ENCODE measurements at regions not wholly inside any gene's neighbourhood (a gene's known extent, or its start where the extent isn't known, plus 50 kb on each side); places are given as distances from the start of the nearest gene placed in this dataset.

- FAIRE-seq: no peak
Measured at GRCh38 chr13:80235166-80235966, 105.6 kb downstream of the SPRY2 start.

DNA sequence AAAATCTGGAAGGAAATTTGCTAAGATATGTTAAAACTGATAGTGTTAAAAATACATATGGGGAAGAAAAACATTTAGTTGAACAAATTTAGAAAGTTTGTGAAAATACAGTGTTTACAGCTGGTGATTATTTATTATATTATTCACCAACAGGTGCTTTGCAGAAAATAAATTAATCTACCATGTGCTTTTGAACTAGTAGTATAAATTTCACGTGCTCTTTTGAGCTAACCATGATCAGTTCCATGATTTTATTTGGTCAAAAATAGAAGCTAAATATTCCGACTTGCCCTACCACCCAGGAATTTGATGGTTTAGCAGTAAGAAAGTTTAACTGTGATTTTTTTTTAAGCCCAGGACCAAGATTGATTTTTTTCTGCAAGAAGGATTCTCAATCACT lies 113.3 kb downstream of the SPRY2 start:
- FAIRE-seq: no peak

GRCh38 chr13:80226645-80227044 lies 114.3 kb downstream of the SPRY2 start:
- FAIRE-seq: no peak

GRCh38 chr13:80224468-80224867 lies 116.5 kb downstream of the SPRY2 start:
- peak; percentile 80 for FAIRE-seq

- FAIRE-seq: no peak
Measured at GRCh38 chr13:80217614-80218456, 123.1 kb downstream of the SPRY2 start.

- FAIRE-seq: peak; percentile 91
Measured at GRCh38 chr13:80215368-80215767, 125.6 kb downstream of the SPRY2 start.

DNA sequence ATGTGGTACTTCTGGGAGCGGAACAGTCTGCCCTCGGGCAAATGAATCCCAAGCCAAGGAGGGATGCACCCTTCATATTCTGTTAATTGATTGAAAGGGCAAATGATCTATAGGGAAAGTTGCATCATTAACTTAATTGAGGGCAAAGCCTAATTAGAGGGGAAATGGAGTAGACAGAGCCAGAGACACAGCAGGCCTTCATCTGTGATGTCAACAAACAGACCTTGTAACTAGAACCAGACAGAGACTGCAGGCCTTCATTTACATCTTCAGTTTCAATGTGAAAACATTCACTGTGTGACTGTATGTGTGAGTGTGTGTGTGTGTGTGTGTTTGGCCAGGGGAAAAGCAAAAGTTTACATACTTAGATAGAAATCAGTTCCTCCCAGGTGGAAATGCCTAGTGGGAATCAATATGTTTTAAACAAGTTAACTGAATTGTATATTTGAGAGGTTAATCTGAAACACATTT lies 126.4 kb downstream of the SPRY2 start:
- FAIRE-seq: no peak

DNA sequence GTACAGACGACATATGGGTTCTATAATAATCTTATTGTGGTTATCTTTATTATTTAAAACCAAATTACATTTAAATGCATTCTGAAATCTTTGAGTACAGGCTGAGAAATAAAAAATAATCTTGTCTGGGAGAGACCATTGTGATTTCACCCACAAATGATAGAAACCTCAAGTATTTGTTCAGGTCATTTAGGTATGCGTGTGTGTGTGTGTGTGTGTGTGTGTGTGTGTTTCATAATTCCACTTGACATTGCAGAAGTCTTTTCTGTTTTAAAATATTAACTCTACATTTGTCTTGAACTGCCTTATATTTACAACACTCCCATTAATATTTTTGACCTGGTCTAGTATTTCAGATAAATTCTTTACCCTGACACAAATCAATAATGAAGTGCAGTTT lies 126.9 kb downstream of the SPRY2 start:
- no peak for FAIRE-seq

- no peak for FAIRE-seq
Measured at GRCh38 chr13:80213201-80213600, 127.7 kb downstream of the SPRY2 start.

DNA sequence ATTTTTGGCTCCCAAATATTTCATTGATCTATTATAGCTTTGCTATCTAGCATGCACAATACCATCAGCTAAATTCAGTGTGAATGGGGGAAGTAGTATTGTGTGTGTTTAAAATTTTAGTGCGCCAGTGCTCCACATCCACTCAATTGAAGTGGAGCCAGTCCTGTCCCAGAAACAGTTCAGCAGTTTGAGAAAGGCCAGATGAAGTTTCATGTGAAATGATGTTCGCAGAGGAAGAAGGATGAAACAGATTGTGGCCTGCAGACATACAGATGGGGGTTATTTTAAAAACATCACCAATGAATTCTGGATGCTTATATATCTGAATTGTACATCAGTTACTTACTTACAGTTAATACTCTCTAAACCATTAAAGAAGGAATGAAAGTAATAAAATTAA lies 129.4 kb downstream of the SPRY2 start:
- no peak for FAIRE-seq

DNA sequence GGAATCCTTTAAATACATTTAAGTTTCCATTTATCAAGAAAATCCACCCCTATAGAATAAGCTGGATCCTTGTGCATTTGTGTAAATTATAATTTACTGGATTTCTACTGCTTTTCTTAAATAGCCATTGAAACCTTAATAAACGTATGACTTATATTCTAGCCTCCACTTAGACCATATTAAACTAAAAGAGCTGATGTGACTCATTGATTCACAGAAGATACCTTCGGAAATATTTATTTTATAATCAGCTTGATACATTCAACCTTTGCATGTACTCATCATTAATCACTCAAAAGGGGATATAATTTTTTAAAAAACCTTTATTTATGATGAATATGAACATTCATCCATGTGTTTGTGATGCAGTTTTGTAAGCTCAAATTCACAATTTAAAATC lies 136.3 kb downstream of the SPRY2 start:
- no peak for FAIRE-seq

DNA sequence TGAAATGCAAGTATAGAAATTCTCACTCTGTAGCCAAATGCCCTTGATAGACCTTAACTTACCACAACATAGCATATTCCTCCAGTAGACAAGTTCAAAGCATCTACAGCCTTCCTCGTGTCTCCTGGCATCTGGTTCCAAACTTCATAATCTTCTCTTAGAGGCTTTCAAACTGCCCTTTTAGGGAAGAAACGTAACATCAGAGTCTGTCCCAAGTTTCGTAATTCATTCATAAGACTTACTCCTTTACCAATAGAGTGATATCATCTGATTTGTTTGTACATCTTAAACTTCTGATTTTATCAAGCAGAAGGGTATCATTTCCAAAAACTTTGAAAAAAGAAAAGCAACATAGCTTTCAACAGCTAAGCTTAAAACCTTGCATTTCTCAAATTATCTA lies 137.4 kb downstream of the SPRY2 start:
- FAIRE-seq: no peak

DNA sequence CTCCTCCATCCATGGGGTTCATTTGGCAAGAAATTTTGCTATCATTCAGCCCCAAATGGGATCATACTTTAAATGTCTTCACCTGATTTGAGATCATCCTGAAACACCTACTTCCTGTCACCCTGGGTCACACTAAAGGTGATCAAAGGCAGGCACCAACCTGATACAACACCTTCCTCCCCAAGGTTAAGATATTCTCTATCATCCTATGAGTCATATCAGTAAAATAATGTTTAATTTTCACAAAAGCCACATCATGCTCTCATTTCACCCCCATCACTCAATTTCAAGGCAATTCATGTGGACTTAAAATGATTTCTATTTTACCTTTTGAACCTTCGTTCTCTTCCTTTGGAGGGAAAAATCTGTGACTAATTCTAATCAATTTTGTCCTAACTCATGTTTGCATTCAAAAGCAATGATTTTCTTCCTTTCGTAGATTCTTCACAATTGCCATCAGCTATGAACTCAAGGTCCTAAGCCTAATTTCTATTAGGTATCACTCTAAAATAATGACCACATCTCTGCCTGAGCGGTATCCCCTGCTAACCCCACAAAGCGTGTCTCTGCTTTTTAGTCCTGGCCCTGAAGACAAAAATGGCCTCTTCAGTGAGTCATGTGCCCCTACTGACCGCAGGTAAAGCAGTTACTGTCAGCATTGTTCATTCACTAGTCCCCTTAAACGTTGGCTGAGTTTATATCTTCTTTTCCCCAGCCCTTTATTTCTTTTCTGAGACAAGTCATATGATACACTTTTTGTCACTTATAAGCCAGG lies 139.0 kb downstream of the SPRY2 start:
- FAIRE-seq: no peak

DNA sequence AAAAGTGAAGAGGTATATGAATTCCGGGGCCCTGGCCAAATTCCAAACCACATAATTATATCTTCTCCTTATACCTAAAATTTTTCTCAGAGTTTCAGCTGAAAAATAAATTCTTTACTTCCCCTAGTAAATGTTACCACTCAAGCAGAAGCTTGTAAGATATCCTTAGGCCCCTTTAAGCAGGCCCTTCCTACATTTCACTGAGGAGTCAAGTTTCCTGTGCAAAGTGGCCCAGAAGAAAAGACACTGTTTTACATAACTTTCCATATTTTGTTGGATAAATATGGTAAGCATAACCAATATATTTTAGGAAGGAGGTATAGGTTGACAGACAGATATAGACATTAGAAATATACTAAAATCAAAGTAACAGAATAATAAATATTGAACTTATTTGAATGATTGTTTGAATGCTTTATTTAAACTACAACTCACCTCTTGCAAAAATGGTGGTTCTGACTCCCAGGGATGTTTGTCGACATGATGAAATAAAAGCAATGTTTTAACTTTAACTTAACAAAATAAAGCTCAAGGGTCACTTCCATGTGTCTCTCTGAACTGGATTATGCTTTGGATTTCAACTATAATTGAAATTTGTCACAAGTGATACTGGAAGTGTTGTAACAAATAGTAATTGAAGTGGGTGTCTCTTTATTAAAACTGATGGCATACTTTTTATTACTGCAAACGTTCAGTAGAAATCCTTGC lies 141.2 kb downstream of the SPRY2 start:
- no peak for FAIRE-seq

DNA sequence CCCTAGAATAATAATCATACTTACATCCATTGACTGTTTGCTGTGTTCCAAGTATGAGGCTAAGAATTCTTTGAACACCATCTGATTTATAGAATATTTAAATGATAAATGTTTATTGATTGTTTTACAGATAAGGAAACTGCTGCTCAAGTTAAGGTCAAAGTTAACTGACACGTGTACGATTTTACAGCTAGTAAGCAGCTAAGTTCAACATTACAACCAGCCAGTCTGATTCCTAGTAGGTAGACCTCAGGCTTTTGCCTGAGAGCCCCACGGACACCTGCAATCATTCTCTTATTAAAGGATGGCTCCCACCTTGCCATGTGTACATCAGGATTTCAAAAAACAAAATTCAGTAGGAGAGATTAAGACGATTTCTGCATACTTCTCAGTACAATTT lies 141.9 kb downstream of the SPRY2 start:
- no peak for FAIRE-seq

DNA sequence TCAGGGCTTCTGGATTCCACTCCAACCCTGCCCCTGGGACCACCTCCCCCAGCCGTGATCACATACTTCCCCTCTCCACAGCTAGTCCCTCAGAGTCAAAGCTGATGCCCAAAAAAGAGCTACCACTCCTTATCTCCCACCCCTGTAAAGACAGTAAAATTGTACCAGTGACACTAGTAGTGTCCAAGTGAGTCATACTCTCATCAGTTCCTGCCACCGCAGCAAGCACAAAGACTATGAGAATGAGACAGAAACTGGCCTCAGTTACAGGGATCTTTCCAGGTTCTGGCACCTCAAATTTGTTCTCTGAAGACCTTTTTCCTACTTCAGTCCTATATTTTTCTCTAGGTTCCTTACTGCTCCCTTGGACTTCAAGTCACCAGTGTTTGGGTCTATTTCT lies 144.2 kb downstream of the SPRY2 start:
- no peak for FAIRE-seq

DNA sequence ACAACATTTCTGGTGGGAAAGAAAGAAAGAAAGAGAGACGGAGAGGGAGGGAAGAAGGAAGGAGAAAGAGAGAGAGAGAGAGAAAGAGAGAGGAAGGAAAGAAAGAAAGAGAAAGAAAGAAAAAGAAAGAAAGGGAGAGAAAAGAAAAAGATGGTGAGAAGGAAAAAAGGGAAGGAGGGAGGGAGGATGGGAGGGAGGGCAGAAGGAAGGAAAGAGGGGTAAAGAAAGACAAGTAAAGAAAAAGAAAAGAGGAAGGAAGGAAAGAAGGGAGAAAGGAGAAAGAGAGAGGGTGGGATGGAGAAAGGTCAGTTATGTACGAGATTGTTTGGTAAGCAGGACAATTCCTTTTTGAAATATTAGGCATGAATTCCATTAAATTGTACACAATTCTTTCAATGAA lies 145.3 kb downstream of the SPRY2 start:
- no peak for FAIRE-seq

- FAIRE-seq: no peak
Measured at GRCh38 chr13:80189889-80190597, 150.9 kb downstream of the SPRY2 start.

- FAIRE-seq: no peak
Measured at GRCh38 chr13:80180740-80181355, 160.1 kb downstream of the SPRY2 start.

GRCh38 chr13:80177327-80177726 lies 163.6 kb downstream of the SPRY2 start:
- no peak for FAIRE-seq

DNA sequence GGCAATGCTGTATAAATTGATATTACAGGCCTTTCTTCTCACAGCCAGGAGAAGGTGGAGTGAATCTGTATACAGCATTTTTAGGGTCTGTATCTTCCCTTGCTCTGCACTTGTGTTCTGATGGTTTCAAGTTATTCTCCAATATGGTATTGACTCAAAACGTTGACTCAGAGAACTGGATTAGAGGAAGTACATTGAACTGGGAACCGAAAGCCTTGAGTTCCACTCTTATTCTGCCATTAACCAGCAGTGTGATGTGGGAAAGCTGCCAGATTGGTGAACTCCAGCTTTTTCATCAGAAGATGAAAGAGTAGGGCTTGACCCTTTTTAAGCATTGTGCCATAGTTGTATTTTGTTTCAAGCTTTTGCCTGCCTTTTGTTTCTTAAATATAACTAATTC lies 167.7 kb downstream of the SPRY2 start:
- no peak for FAIRE-seq
